WTC11 (cell line): ENCODE measurements at regions not wholly inside any gene's neighbourhood (a gene's known extent, or its start where the extent isn't known, plus 50 kb on each side); places are given as distances from the start of the nearest gene placed in this dataset.

ENCODE experiments used
- ATAC-seq: fragments of 200-7000 bp; cut with Tn5 transposase; 2 replicates; pipeline ENCODE4 v1.10.0; 2021; ENCODE audit warnings: mild to moderate bottlenecking, moderate library complexity
- CTCF ChIA-PET: fragments of 300-600 bp; sonication (Branson Sonifier 250); formaldehyde crosslinking; loops from one replicate; lab custom pipeline; 2021; ENCODE audit warnings: antibody characterized with exemption; lab: Charles Lee
- POLR2A ChIA-PET: fragments of 350-600 bp; sonication (Branson Sonifier 250); formaldehyde crosslinking; loops from one replicate; lab custom pipeline; 2021; ENCODE audit warnings: antibody characterized with exemption; lab: Charles Lee
- DNase-seq: peaks from one replicate; pipeline ENCODE4 v3.0.0; 2021; ENCODE audit warnings: low spot score
- H3K27ac Mint-ChIP-seq: 2 replicates; pipeline ENCODE4 v1.8.0; 2021; ENCODE audit warnings: mixed read lengths
- H3K27me3 Mint-ChIP-seq: 2 replicates; pipeline ENCODE4 v1.8.0; 2021; ENCODE audit warnings: low read depth, mild to moderate bottlenecking, moderate library complexity, mixed read lengths
- H3K36me3 Mint-ChIP-seq: 2 replicates; pipeline ENCODE4 v1.8.0; 2021; ENCODE audit warnings: mixed read lengths
- H3K4me1 Mint-ChIP-seq: 2 replicates; pipeline ENCODE4 v1.8.0; 2022; ENCODE audit warnings: mixed read lengths
- H3K4me3 Mint-ChIP-seq: 2 replicates; pipeline ENCODE4 v1.8.0; 2021; ENCODE audit warnings: mild to moderate bottlenecking, moderate library complexity, mixed read lengths
- H3K9me3 Mint-ChIP-seq: 2 replicates; pipeline ENCODE4 v1.8.0; 2021; ENCODE audit warnings: mixed read lengths
- AFF4 ChIP-seq: sonication (generic); formaldehyde crosslinking; IDR thresholded peaks from 2 replicates; pipeline ENCODE4 v1.8.1; 2023; ENCODE audit warnings: mild to moderate bottlenecking, missing genetic modification reagents, borderline replicate concordance
- ATF1 ChIP-seq: sonication (generic); formaldehyde crosslinking; IDR thresholded peaks from 2 replicates; pipeline ENCODE4 v1.8.1; 2023; ENCODE audit warnings: mild to moderate bottlenecking, moderate library complexity, missing genetic modification reagents
- ATF2 ChIP-seq: sonication (generic); formaldehyde crosslinking; IDR thresholded peaks from 2 replicates; pipeline ENCODE4 v1.8.1; 2022; ENCODE audit warnings: low read depth, missing genetic modification reagents, borderline replicate concordance
- ATF3 ChIP-seq: sonication (generic); formaldehyde crosslinking; conservative IDR thresholded peaks from 2 replicates; pipeline ENCODE4 v1.8.1; 2022; ENCODE audit warnings: mild to moderate bottlenecking, missing genetic modification reagents
- CBFB ChIP-seq: sonication (generic); formaldehyde crosslinking; IDR thresholded peaks from 2 replicates; pipeline ENCODE4 v1.8.1; 2022; ENCODE audit warnings: mild to moderate bottlenecking, low read depth, missing genetic modification reagents
- ETV6 ChIP-seq: sonication (generic); formaldehyde crosslinking; IDR thresholded peaks from 2 replicates; pipeline ENCODE4 v1.8.1; 2022; ENCODE audit warnings: mild to moderate bottlenecking, missing genetic modification reagents
- FOXP4 ChIP-seq: sonication (generic); formaldehyde crosslinking; IDR thresholded peaks from 2 replicates; pipeline ENCODE4 v1.8.0; 2022; ENCODE audit warnings: mild to moderate bottlenecking, missing genetic modification reagents
- GABPB1 ChIP-seq: sonication (generic); formaldehyde crosslinking; IDR thresholded peaks from 2 replicates; pipeline ENCODE4 v1.8.1; 2023; ENCODE audit warnings: mild to moderate bottlenecking, missing genetic modification reagents
- HMGA2 ChIP-seq: fragments of 250-450 bp; sonication (Bioruptor Pico); IDR thresholded peaks from 2 replicates; pipeline ENCODE4 v1.4.0; 2021; ENCODE audit warnings: mild to moderate bottlenecking, moderate library complexity
- NFE2L1 ChIP-seq: sonication (generic); formaldehyde crosslinking; IDR thresholded peaks from 2 replicates; pipeline ENCODE4 v1.8.1; 2023; ENCODE audit warnings: missing genetic modification reagents
- TCF7 ChIP-seq: sonication (generic); formaldehyde crosslinking; IDR thresholded peaks from 2 replicates; pipeline ENCODE4 v1.8.0; 2022; ENCODE audit warnings: mild to moderate bottlenecking, low read depth, missing genetic modification reagents, moderate library complexity
- ZBTB21 ChIP-seq: sonication (generic); formaldehyde crosslinking; IDR thresholded peaks from 2 replicates; pipeline ENCODE4 v1.8.1; 2023; ENCODE audit warnings: mild to moderate bottlenecking, missing genetic modification reagents, borderline replicate concordance
- ZNF317 ChIP-seq: sonication (generic); formaldehyde crosslinking; IDR thresholded peaks from 2 replicates; pipeline ENCODE4 v1.8.1; 2023; ENCODE audit warnings: low read depth, mild to moderate bottlenecking, moderate library complexity, missing genetic modification reagents, borderline replicate concordance
- ZNF416 ChIP-seq: fragments of 250-450 bp; sonication (Bioruptor Pico); IDR thresholded peaks from 2 replicates; pipeline ENCODE4 v1.9.0; 2021; ENCODE audit warnings: mild to moderate bottlenecking, inconsistent platforms
- ZSCAN18 ChIP-seq: fragments of 250-450 bp; sonication (Bioruptor Pico); IDR thresholded peaks from 2 replicates; pipeline ENCODE4 v2.1.2; 2022; ENCODE audit warnings: mild to moderate bottlenecking, moderate library complexity
- TF ChIP-seq, protein P1 (sequence below): fragments of 250-450 bp; sonication (Bioruptor Pico); IDR thresholded peaks from 2 replicates; pipeline ENCODE4 v1.8.0; 2021; ENCODE audit warnings: mild to moderate bottlenecking
- TF ChIP-seq, protein P2 (sequence below): sonication (generic); formaldehyde crosslinking; conservative IDR thresholded peaks from 2 replicates; pipeline ENCODE4 v1.8.1; 2023; ENCODE audit warnings: mild to moderate bottlenecking, low read depth, missing genetic modification reagents, moderate library complexity
- TF ChIP-seq, protein P3 (sequence below): fragments of 250-450 bp; sonication (Bioruptor Pico); IDR thresholded peaks from 2 replicates; pipeline ENCODE4 v1.9.0; 2021; ENCODE audit warnings: mild to moderate bottlenecking

GRCh38 chr17:69757688-69758430 is 317.2 kb upstream of the KCNJ16 start:
- CTCF ChIA-PET: no interaction called here
- Mint-ChIP-seq H3K36me3 (no peaks in the 10 kb centered on the region), H3K9me3 (no peaks in the 10 kb centered on the region)
- no peak for DNase-seq
- TF ChIP-seq ATF1 (CRISPR knock-in tag): no peak
- TF ChIP-seq ETV6 (CRISPR knock-in tag): no peak
- TF ChIP-seq HMGA2 (CRISPR knock-in tag): no peak
- TF ChIP-seq AFF4 (CRISPR knock-in tag): no peak
- TF ChIP-seq GABPB1 (CRISPR knock-in tag): no peak
- TF ChIP-seq ZNF317 (CRISPR knock-in tag): no peak
- no peak for TF ChIP-seq CBFB (CRISPR knock-in tag)
- TF ChIP-seq, all 79 proteins: peak for 0
- Mint-ChIP-seq H3K4me3 (no peak overlapping the region), H3K4me1 (peaks cover 10% of the 10 kb centered on the region), H3K27me3 (no peaks in the 10 kb centered on the region), H3K27ac (no peak overlapping the region)
- ATAC-seq: no peak
- POLR2A ChIA-PET: no interaction called here

- DNase-seq (no peak), ATAC-seq (no peak)
- TF ChIP-seq, protein P1, sequence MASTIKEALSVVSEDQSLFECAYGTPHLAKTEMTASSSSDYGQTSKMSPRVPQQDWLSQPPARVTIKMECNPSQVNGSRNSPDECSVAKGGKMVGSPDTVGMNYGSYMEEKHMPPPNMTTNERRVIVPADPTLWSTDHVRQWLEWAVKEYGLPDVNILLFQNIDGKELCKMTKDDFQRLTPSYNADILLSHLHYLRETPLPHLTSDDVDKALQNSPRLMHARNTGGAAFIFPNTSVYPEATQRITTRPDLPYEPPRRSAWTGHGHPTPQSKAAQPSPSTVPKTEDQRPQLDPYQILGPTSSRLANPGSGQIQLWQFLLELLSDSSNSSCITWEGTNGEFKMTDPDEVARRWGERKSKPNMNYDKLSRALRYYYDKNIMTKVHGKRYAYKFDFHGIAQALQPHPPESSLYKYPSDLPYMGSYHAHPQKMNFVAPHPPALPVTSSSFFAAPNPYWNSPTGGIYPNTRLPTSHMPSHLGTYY (CRISPR knock-in tag): no peak
- TF ChIP-seq ATF2: no peak
- TF ChIP-seq ZNF416: no peak
- no peak for TF ChIP-seq TCF7 (CRISPR knock-in tag)
- TF ChIP-seq ZBTB21 (CRISPR knock-in tag): no peak
- no peak for TF ChIP-seq ETV6 (CRISPR knock-in tag)
- no peaks in the 10 kb centered on the region for H3K27me3 Mint-ChIP-seq
- H3K4me3 Mint-ChIP-seq: no peak overlapping the region
- H3K9me3 Mint-ChIP-seq: no peaks in the 10 kb centered on the region
- no peak overlapping the region for H3K27ac Mint-ChIP-seq
- peaks cover 10% of the 10 kb centered on the region for H3K4me1 Mint-ChIP-seq
- POLR2A ChIA-PET: no interaction called here
- CTCF ChIA-PET: no interaction called here
- H3K36me3 Mint-ChIP-seq: no peaks in the 10 kb centered on the region
Observed at GRCh38 chr17:69760562-69760961, 314.5 kb upstream of the KCNJ16 start.

- Mint-ChIP-seq H3K27ac (no peak overlapping the region), H3K9me3 (no peaks in the 10 kb centered on the region), H3K4me1 (peaks cover 10% of the 10 kb centered on the region), H3K36me3 (no peaks in the 10 kb centered on the region), H3K27me3 (no peaks in the 10 kb centered on the region), H3K4me3 (no peak overlapping the region)
- POLR2A ChIA-PET: no interaction called here
- DNase-seq (no peak), ATAC-seq (no peak)
- CTCF ChIA-PET: no interaction called here
- no peak for TF ChIP-seq NFE2L1 (CRISPR knock-in tag)
- TF ChIP-seq, protein P2, sequence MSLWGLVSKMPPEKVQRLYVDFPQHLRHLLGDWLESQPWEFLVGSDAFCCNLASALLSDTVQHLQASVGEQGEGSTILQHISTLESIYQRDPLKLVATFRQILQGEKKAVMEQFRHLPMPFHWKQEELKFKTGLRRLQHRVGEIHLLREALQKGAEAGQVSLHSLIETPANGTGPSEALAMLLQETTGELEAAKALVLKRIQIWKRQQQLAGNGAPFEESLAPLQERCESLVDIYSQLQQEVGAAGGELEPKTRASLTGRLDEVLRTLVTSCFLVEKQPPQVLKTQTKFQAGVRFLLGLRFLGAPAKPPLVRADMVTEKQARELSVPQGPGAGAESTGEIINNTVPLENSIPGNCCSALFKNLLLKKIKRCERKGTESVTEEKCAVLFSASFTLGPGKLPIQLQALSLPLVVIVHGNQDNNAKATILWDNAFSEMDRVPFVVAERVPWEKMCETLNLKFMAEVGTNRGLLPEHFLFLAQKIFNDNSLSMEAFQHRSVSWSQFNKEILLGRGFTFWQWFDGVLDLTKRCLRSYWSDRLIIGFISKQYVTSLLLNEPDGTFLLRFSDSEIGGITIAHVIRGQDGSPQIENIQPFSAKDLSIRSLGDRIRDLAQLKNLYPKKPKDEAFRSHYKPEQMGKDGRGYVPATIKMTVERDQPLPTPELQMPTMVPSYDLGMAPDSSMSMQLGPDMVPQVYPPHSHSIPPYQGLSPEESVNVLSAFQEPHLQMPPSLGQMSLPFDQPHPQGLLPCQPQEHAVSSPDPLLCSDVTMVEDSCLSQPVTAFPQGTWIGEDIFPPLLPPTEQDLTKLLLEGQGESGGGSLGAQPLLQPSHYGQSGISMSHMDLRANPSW (CRISPR knock-in tag): no peak
- TF ChIP-seq ZSCAN18 (CRISPR knock-in tag): no peak
- TF ChIP-seq FOXP4 (CRISPR knock-in tag): no peak
- TF ChIP-seq TCF7 (CRISPR knock-in tag): no peak
- TF ChIP-seq ATF3 (CRISPR knock-in tag): no peak
- TF ChIP-seq, protein P3, sequence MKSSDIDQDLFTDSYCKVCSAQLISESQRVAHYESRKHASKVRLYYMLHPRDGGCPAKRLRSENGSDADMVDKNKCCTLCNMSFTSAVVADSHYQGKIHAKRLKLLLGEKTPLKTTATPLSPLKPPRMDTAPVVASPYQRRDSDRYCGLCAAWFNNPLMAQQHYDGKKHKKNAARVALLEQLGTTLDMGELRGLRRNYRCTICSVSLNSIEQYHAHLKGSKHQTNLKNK (CRISPR knock-in tag): no peak
Observed at GRCh38 chr17:69761011-69761410, 314.0 kb upstream of the KCNJ16 start.
